ENCODE measurements at regions not wholly inside any gene's neighbourhood (a gene's known extent, or its start where the extent isn't known, plus 50 kb on each side); places are given as distances from the start of the nearest gene placed in this dataset.

- TF ChIP-seq CTCF (IDR thresholded peaks at IDR 0.05; ENCODE audit: control extremely low read depth in 1 of 3, insufficient read depth in 1 of 3, low read depth in 1 of 3, low read length in 3 of 3) (no peak), SRF (IDR thresholded peaks at IDR 0.05; ENCODE audit: low read depth, low read length) (no peak), EGR1 (IDR thresholded peaks at IDR 0.05; ENCODE audit: borderline replicate concordance, low read depth, low read length) (no peak), POLR2A (IDR thresholded peaks at IDR 0.05; ENCODE audit: control extremely low read depth in 1 of 2, low read depth in 2 of 2, low read length in 2 of 2) (no peak)
These were observed 746.0 kb upstream of the ADGRB3 start for GRCh38 chr6:67888886-67889681.

Data from H1 (cell line).